Heart right ventricle (tissue), 16 donors: ENCODE measurements at regions not wholly inside any gene's neighbourhood (a gene's known extent, or its start where the extent isn't known, plus 50 kb on each side); places are given as distances from the start of the nearest gene placed in this dataset.

ENCODE experiments used
- ATAC-seq, 8 donors: fragments of 200-7000 bp; cut with Tn5 transposase; one replicate each; pipeline ENCODE4 v1.9.1; 2020; ENCODE audit warnings: mild to moderate bottlenecking in 8 of 8, moderate library complexity in 8 of 8, moderate number of reproducible peaks in 1 of 8
- DNase-seq, 2 donors: peaks; one replicate each; pipeline ENCODE4 v3.0.0-alpha.2; 2020
- H3K27ac ChIP-seq, 10 donors: fragments of 200-600 bp; sonication (generic) in 2 of 10; one replicate each; pipeline versions ENCODE4 v1.5.0 to v1.8.0; 2020 to 2022; ENCODE audit warnings: mild to moderate bottlenecking in 3 of 10
- H3K27me3 ChIP-seq, 7 donors: fragments of 200-600 bp; one replicate each; pipeline ENCODE4 v1.8.0; 2021 to 2022; ENCODE audit warnings: mild to moderate bottlenecking in 2 of 7
- H3K36me3 ChIP-seq, 9 donors: fragments of 200-600 bp; sonication (generic) in 1 of 9; one replicate each; pipeline versions ENCODE4 v1.5.0 to v1.8.0; 2020 to 2022; ENCODE audit warnings: mild to moderate bottlenecking in 2 of 9
- H3K4me1 ChIP-seq, 9 donors: fragments of 200-600 bp; sonication (generic) in 1 of 9; one replicate each; pipeline versions ENCODE4 v1.5.0 to v1.8.0; 2020 to 2022; ENCODE audit warnings: mild to moderate bottlenecking in 4 of 9
- H3K4me3 ChIP-seq, 10 donors: fragments of 200-600 bp; sonication (generic) in 2 of 10; one replicate each; pipeline versions ENCODE4 v1.5.0 to v1.8.0; 2020 to 2022; ENCODE audit warnings: mild to moderate bottlenecking in 7 of 10, moderate library complexity in 2 of 10
- H3K9me3 ChIP-seq, 11 donors: fragments of 200-600 bp in 10 of 11; sonication (generic) in 2 of 11; one replicate each; pipeline versions ENCODE4 v1.5.0 to v1.8.0; 2013 to 2022; ENCODE audit warnings: mild to moderate bottlenecking in 2 of 11, control low read depth in 1 of 11, moderate library complexity in 1 of 11
- WGBS, 2 donors: extraction: QIAGEN DNeasy Blood & Tissue Kit; methylation state at CpG; one replicate each; pipeline ENCODE4 v1.1.7; 2013; ENCODE audit warnings: inconsistent platforms in 1 of 2; 5-methylcytosine and 5-hydroxymethylcytosine counted together
- intact Hi-C, 10 donors: fragments of 100-400 bp; cut with DNase I; formaldehyde crosslinking; loops; one replicate each; pipeline versions ENCODE4 v1.11.1 to v1.14.2; 2022
- TF ChIP-seq, protein P1 (sequence below), 9 donors: fragments of 200-600 bp; sonication (generic) in 2 of 9; IDR thresholded peaks; one replicate each; pipeline versions ENCODE4 v1.5.0 to v1.8.0; 2021 to 2022; ENCODE audit warnings: antibody characterized with exemption in 9 of 9, mild to moderate bottlenecking in 5 of 9, moderate library complexity in 1 of 9
- donor health status: Arrhythmogenic right ventricular cardiomyopathy.
- donor health status: ischemic (EF 13 %, LVEDD 7.1; RV severe dilation, severe dysfunction).
- donor health status: healthy with polysubstance abuse.
- donor health status: DM: no; HTN: yes; CAD: no.
- donor health status: DM: no; HTN: no; CAD: no.
- donor health status: ischemic (EF 25% LVEDD 6.9; RV normal size, moderate dysfunction).
- donor health status: ischemic (EF 25% LVEDD 5.7; RV mildly dilated, moderate dysfunction).
- donor health status: healthy.
- donor health status: DM: yes; HTN: yes; CAD: no.
- donor health status: Ischemic cardiomyopathy.
- donor health status: ischemic (EF 35%, LVEDD 5.7; RV mildly dilated, moderate dysfunction).
- donor health status: nonischemic (EF 11% LVEDD 7.7; RV severe dilation, severe dysfunction).
- donor health status: DM: yes; HTN: yes; CAD: no.
- donor health status: PGD.
- donor health status: ischemic (EF 29% LVEDD 5.4; RV normal size, mild dysfunction).
- donor health status: nonischemic (EF 23%, LVEDD 6.1; RV moderate dilation, normal function).

GRCh38 chr9:126563556-126563955 is 50.2 kb upstream of the LMX1B start:
- TF ChIP-seq, protein P1, sequence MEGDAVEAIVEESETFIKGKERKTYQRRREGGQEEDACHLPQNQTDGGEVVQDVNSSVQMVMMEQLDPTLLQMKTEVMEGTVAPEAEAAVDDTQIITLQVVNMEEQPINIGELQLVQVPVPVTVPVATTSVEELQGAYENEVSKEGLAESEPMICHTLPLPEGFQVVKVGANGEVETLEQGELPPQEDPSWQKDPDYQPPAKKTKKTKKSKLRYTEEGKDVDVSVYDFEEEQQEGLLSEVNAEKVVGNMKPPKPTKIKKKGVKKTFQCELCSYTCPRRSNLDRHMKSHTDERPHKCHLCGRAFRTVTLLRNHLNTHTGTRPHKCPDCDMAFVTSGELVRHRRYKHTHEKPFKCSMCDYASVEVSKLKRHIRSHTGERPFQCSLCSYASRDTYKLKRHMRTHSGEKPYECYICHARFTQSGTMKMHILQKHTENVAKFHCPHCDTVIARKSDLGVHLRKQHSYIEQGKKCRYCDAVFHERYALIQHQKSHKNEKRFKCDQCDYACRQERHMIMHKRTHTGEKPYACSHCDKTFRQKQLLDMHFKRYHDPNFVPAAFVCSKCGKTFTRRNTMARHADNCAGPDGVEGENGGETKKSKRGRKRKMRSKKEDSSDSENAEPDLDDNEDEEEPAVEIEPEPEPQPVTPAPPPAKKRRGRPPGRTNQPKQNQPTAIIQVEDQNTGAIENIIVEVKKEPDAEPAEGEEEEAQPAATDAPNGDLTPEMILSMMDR (IDR thresholded peaks at IDR 0.05) = no peak
- H3K27ac ChIP-seq = no peak overlapping the region
- no peak overlapping the region for H3K4me3 ChIP-seq
- peaks cover 0 to 5% (median 0%) of the 10 kb centered on the region in 9 donors for H3K4me1 ChIP-seq
- H3K27me3 ChIP-seq = peaks cover 0 to 64% (median 38%) of the 10 kb centered on the region in 7 donors
- ATAC-seq (no peak), DNase-seq (no peak)
- intact Hi-C loops = loop anchor here in 1 of 10 donors (10.0 kb wide), 1 partner anchor 269 kb away; no protein-coding TSS in a partner anchor
- no peaks in the 10 kb centered on the region for H3K9me3 ChIP-seq
- no peaks in the 10 kb centered on the region for H3K36me3 ChIP-seq
- 78 to 85% methylated on average over 4 of the region's 4 CpGs for WGBS, 2 donors
